ENCODE measurements at regions not wholly inside any gene's neighbourhood (a gene's known extent, or its start where the extent isn't known, plus 50 kb on each side); places are given as distances from the start of the nearest gene placed in this dataset.

GRCh38 chr12:97022536-97023230 lies 115.6 kb downstream of the NEDD1 start:
- Mint-ChIP-seq H3K4me1 (ENCODE audit: low read depth) (no peaks in the 10 kb centered on the region), H3K9me3 (ENCODE audit: low read depth) (peaks cover 2% of the 10 kb centered on the region), H3K27ac (ENCODE audit: unreplicated experiment) (no peak overlapping the region), H3K36me3 (ENCODE audit: low read depth) (no peaks in the 10 kb centered on the region), H3K27me3 (ENCODE audit: low read depth) (peaks cover 6% of the 10 kb centered on the region), H3K4me3 (ENCODE audit: unreplicated experiment) (no peak overlapping the region)
- TF ChIP-seq CTCF (IDR thresholded peaks at IDR 0.05): no peak
- no peak for DNase-seq (ENCODE audit: low spot score)

- H3K4me1 Mint-ChIP-seq (ENCODE audit: low read depth): no peaks in the 10 kb centered on the region
- TF ChIP-seq CTCF (IDR thresholded peaks at IDR 0.05): no peak
- no peak for DNase-seq (ENCODE audit: low spot score)
These were observed 117.3 kb downstream of the NEDD1 start for GRCh38 chr12:97024393-97024792.

GRCh38 chr12:97026901-97027300 lies 119.8 kb downstream of the NEDD1 start:
- H3K4me1 Mint-ChIP-seq (ENCODE audit: low read depth): no peaks in the 10 kb centered on the region
- DNase-seq (ENCODE audit: low spot score): no peak
- H3K27ac Mint-ChIP-seq (ENCODE audit: unreplicated experiment): no peak overlapping the region
- no peaks in the 10 kb centered on the region for H3K27me3 Mint-ChIP-seq (ENCODE audit: low read depth)
- no peaks in the 10 kb centered on the region for H3K36me3 Mint-ChIP-seq (ENCODE audit: low read depth)
- H3K4me3 Mint-ChIP-seq (ENCODE audit: unreplicated experiment): no peak overlapping the region
- no peaks in the 10 kb centered on the region for H3K9me3 Mint-ChIP-seq (ENCODE audit: low read depth)
- no peak for TF ChIP-seq CTCF (IDR thresholded peaks at IDR 0.05)

More at GRCh38 chr12:97024393-97024792, 117.3 kb downstream of the NEDD1 start:
- Mint-ChIP-seq H3K36me3 (ENCODE audit: low read depth) (no peaks in the 10 kb centered on the region), H3K4me3 (ENCODE audit: unreplicated experiment) (no peak overlapping the region), H3K9me3 (ENCODE audit: low read depth) (no peaks in the 10 kb centered on the region), H3K27ac (ENCODE audit: unreplicated experiment) (no peak overlapping the region), H3K27me3 (ENCODE audit: low read depth) (peaks cover 6% of the 10 kb centered on the region)

GRCh38 chr12:97027482-97027881 lies 120.4 kb downstream of the NEDD1 start:
- no peak for TF ChIP-seq CTCF (IDR thresholded peaks at IDR 0.05)
- no peaks in the 10 kb centered on the region for H3K4me1 Mint-ChIP-seq (ENCODE audit: low read depth)
- no peaks in the 10 kb centered on the region for H3K27me3 Mint-ChIP-seq (ENCODE audit: low read depth)
- no peaks in the 10 kb centered on the region for H3K36me3 Mint-ChIP-seq (ENCODE audit: low read depth)
- no peaks in the 10 kb centered on the region for H3K9me3 Mint-ChIP-seq (ENCODE audit: low read depth)
- H3K27ac Mint-ChIP-seq (ENCODE audit: unreplicated experiment): no peak overlapping the region
- no peak overlapping the region for H3K4me3 Mint-ChIP-seq (ENCODE audit: unreplicated experiment)
- no peak for DNase-seq (ENCODE audit: low spot score)

- H3K4me3 Mint-ChIP-seq (ENCODE audit: unreplicated experiment): no peak overlapping the region
- peaks cover 4% of the 10 kb centered on the region for H3K4me1 Mint-ChIP-seq (ENCODE audit: low read depth)
- H3K9me3 Mint-ChIP-seq (ENCODE audit: low read depth): peaks cover 3% of the 10 kb centered on the region
- no peak overlapping the region for H3K27ac Mint-ChIP-seq (ENCODE audit: unreplicated experiment)
- no peak for TF ChIP-seq CTCF (IDR thresholded peaks at IDR 0.05)
- no peak for DNase-seq (ENCODE audit: low spot score)
- H3K36me3 Mint-ChIP-seq (ENCODE audit: low read depth): no peaks in the 10 kb centered on the region
- no peaks in the 10 kb centered on the region for H3K27me3 Mint-ChIP-seq (ENCODE audit: low read depth)
These were observed 131.1 kb downstream of the NEDD1 start for GRCh38 chr12:97038131-97038530.

Data from chondrocyte (in vitro differentiated cells).